ENCODE measurements at regions not wholly inside any gene's neighbourhood (a gene's known extent, or its start where the extent isn't known, plus 50 kb on each side); places are given as distances from the start of the nearest gene placed in this dataset.

- TF ChIP-seq RXRA (IDR thresholded peaks at IDR 0.05; ENCODE audit: borderline replicate concordance, low read depth) (no peak), RAD21 (IDR thresholded peaks at IDR 0.05; ENCODE audit: low read length) (no peak), EP300 (IDR thresholded peaks at IDR 0.05; ENCODE audit: borderline replicate concordance in 1 of 2, low read depth in 1 of 2, low read length in 1 of 2) (no peak), SIN3A (IDR thresholded peaks at IDR 0.05; ENCODE audit: borderline replicate concordance, low read depth, low read length) (no peak), SMC3 (IDR thresholded peaks at IDR 0.05; ENCODE audit: low read depth, low read length) (no peak), MAX (IDR thresholded peaks at IDR 0.05; ENCODE audit: low read depth) (no peak), JUND (IDR thresholded peaks at IDR 0.05) (no peak), FOXM1 (IDR thresholded peaks at IDR 0.05; ENCODE audit: low read depth) (no peak)
- TF ChIP-seq, protein P1, sequence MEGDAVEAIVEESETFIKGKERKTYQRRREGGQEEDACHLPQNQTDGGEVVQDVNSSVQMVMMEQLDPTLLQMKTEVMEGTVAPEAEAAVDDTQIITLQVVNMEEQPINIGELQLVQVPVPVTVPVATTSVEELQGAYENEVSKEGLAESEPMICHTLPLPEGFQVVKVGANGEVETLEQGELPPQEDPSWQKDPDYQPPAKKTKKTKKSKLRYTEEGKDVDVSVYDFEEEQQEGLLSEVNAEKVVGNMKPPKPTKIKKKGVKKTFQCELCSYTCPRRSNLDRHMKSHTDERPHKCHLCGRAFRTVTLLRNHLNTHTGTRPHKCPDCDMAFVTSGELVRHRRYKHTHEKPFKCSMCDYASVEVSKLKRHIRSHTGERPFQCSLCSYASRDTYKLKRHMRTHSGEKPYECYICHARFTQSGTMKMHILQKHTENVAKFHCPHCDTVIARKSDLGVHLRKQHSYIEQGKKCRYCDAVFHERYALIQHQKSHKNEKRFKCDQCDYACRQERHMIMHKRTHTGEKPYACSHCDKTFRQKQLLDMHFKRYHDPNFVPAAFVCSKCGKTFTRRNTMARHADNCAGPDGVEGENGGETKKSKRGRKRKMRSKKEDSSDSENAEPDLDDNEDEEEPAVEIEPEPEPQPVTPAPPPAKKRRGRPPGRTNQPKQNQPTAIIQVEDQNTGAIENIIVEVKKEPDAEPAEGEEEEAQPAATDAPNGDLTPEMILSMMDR (IDR thresholded peaks at IDR 0.05): no peak
These were observed 567.8 kb upstream of the CPEB2 start for GRCh38 chr4:14434483-14434882.

Measured in SK-N-SH (cell line).